Urinary bladder (tissue), 3 donors: ENCODE measurements at regions not wholly inside any gene's neighbourhood (a gene's known extent, or its start where the extent isn't known, plus 50 kb on each side); places are given as distances from the start of the nearest gene placed in this dataset.

Source experiments
- DNase-seq: peaks from one replicate; pipeline ENCODE4 v3.0.0-alpha.2; 2015; ENCODE audit errors: extremely low spot score
- H3K27ac ChIP-seq: one replicate; pipeline ENCODE4 v1.5.1; 2013; ENCODE audit warnings: low read depth, mild to moderate bottlenecking, moderate library complexity
- H3K36me3 ChIP-seq: one replicate; pipeline ENCODE4 v1.6.1; 2013; ENCODE audit warnings: mild to moderate bottlenecking, moderate library complexity; ENCODE audit not compliant: insufficient read depth
- H3K4me1 ChIP-seq: one replicate; pipeline ENCODE4 v1.6.1; 2013; ENCODE audit warnings: mild to moderate bottlenecking, moderate library complexity; ENCODE audit not compliant: insufficient read depth
- H3K4me3 ChIP-seq: one replicate; pipeline ENCODE4 v1.5.1; 2013; ENCODE audit warnings: low read depth, low read length
- WGBS: extraction: QIAGEN DNeasy Blood & Tissue Kit; methylation state at CpG from one replicate; pipeline ENCODE4 v1.1.7; 2013; 5-methylcytosine and 5-hydroxymethylcytosine counted together
- donor health status: healthy with polysubstance abuse.
- donor health status: healthy.

DNA sequence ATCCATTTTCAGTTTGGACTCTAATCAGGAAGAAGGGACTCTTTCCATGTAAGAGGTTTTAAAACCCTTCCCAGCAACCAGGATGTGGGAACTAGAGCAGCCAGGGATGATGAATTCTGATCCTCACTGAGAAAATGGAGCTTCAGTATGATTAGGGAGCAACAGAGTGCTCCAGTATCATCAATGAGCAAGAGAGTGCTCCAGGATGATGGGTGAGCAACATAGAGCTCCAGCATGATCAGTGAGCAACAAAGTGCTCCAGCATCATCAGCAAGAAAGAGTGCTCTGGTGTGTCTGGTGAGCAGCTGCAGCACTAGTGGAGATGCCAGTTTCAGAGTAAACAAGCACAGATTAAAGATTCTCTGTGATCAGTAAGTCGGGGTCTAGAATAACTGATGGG, 106.4 kb upstream of the LPP start:
- no peak overlapping the region for H3K4me3 ChIP-seq
- H3K4me1 ChIP-seq: no peaks in the 10 kb centered on the region
- no peak overlapping the region for H3K27ac ChIP-seq
- WGBS: 49% methylated on average over 1 of the region's 1 CpG
- DNase-seq: no peak
- no peaks in the 10 kb centered on the region for H3K36me3 ChIP-seq

DNA sequence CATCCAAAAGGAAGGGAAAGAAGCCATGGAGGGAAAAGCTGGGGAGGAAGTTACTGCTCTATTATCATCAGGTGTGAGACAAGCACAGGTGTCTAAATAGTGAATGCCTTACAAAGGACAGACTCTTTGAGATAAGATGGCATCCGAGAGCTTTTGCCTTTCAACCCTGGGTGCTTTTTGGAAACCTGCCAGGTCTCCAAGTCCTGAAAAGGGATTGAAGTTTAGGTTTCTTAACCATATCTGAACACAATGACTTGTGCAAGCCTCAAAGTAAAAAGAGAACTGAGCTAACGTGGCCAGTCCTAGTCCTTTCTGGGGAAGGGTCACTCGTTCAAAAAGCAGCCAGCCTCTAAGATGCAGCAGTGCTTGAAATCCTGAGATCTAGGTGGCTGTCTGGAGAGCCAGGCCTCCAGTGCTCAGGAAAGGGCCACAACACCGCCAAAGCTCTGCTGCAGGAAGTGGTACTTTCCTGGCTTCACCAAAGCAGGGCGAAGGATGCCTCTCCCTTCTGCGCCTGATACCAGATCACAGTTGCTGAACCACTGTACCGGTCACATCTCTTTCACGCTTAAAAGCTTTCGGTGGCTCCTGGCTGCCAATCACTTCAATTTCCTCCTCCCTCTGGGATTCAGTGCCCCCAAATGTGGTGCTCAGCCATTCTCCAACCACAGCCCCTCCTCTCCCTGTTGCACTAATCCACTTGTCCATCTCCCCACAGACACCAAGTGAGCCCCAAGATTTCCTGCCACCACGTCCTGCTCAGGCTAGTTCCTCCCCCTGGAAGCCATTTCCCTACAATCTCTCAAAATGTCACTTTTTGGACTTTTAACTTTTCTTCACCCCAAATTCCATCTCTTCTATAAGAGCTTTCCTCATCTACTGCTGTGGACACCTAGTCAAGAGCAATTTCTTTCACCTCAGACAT, 104.1 kb upstream of the LPP start:
- Histone ChIP-seq H3K27ac (no peak overlapping the region), H3K4me3 (no peak overlapping the region), H3K36me3 (no peaks in the 10 kb centered on the region), H3K4me1 (no peaks in the 10 kb centered on the region)
- no peak for DNase-seq
- WGBS: 78% methylated on average over 10 of the region's 10 CpGs

DNA sequence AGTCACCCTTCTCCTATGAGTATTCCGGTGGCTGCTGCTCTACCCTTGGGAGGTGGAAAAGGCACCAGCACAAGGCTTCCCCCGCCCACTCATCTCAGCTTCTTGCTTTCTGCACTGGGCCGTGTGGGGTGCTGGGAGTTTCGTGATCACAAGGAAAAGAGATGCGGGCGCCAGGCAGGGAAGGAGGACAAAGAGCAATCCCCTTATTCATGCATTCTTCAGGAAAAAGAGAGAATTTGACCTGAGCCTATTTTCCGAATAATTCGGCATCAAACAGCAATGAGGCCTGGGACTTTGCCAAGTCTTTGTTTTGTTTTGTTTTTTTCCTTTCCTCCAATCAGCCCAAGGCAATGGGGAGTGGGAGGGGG, 102.2 kb upstream of the LPP start:
- no peak for DNase-seq
- H3K36me3 ChIP-seq: no peaks in the 10 kb centered on the region
- peak overlapping the region; percentile 53 for H3K27ac ChIP-seq
- H3K4me1 ChIP-seq: no peaks in the 10 kb centered on the region
- 36% methylated on average over 8 of the region's 8 CpGs for whole genome bisulfite sequencing
- no peak overlapping the region for H3K4me3 ChIP-seq

DNA sequence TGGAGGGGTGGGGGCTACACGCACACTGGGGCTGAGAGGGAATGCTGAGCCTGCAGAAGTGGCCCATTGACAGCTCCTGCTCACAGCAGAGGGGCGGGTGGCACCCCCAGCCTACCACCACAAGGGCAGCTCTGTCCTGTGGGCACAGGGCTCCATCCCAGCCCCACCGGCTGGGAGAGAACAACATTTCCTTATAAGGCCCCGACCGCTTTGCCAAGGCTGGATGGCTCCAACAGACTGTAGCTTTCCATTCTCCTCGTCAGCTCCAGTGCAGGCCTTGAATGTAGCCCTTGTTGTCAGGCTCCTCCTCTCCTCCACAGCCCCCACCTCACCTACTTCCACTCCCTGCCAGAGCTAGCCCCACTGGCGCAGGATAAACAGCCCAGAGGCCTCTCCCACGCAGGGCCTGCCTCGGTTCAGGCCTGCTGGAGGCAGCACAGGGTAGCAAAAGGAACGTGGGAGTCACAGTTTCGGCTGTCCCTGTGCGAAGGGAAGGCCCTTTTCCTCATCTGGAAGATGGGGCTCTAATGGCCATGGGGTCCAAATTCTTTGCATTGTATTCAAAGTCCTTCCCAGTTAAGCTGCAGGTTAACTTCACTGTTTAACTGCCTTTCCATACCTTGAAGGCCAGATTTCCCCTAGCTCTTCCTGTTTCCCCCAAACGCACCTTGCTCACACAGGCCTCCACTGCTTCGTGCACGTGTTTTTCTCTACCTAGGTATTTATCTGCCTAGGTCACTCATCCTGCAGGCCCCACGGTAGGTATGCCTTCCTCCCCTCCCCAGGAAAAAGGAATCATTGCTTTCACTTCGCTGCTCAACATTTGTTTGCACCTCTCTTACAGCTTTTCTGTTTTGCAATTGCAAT, 101.6 kb upstream of the LPP start:
- DNase-seq: peak; percentile 62
- no peaks in the 10 kb centered on the region for H3K4me1 ChIP-seq

DNA sequence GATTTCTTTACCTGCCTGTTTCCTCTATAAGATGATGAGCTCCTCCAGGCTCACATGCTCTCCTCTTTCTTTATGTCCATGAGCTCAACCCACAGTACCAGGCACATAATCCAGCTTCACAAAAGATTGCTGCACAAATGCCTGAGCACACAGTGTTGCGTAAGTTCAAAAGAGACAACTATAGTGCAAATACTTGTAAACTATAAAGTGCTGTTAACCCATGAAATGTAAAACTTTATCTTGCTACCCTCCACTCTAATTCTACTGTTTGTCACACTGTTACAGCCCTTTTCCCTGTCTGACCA, 101.0 kb upstream of the LPP start:
- 73% methylated on average over 1 of the region's 1 CpG for WGBS
- no peak overlapping the region for H3K27ac ChIP-seq
- no peaks in the 10 kb centered on the region for H3K4me1 ChIP-seq
- no peak overlapping the region for H3K4me3 ChIP-seq
- no peaks in the 10 kb centered on the region for H3K36me3 ChIP-seq
- no peak for DNase-seq

More for the DNA sequence above, 101.6 kb upstream of the LPP start:
- Histone ChIP-seq H3K36me3 (no peaks in the 10 kb centered on the region), H3K4me3 (no peak overlapping the region), H3K27ac (no peak overlapping the region)
- 32% methylated on average over 17 of the region's 17 CpGs for WGBS

DNA sequence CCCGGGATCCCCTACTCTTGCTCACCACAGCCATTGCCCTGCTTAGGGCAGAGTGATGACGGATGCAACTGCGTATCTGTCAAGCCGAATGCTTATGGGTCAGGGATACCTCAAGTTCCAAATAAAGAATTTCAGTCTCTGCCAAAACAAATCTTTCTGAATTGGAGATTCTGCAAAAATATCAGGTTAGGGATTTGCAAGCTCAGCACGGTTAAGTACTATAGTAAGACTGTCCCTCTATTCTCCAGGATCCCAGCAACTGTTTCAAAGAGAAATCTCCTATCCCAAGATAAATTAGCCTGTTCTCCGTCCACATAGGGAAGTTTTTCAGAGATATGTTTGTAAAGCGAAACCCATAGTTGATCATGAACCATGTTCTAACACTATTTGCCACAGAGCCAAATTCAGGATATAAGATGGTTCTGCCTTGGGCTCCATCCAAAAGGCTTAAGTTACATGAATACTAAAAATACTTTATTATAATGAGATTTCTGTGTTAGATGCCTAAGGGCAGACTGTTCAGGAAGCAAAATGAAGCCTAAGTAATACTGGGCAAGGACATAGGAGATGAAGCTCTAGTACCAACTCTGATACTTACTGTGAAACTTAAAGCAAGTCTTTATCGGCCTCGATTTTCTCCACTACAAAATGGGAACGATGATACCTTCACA, 100.1 kb upstream of the LPP start:
- Histone ChIP-seq H3K4me1 (no peaks in the 10 kb centered on the region), H3K4me3 (no peak overlapping the region), H3K36me3 (no peaks in the 10 kb centered on the region), H3K27ac (no peak overlapping the region)
- no peak for DNase-seq
- WGBS: 77% methylated on average over 10 of the region's 10 CpGs

DNA sequence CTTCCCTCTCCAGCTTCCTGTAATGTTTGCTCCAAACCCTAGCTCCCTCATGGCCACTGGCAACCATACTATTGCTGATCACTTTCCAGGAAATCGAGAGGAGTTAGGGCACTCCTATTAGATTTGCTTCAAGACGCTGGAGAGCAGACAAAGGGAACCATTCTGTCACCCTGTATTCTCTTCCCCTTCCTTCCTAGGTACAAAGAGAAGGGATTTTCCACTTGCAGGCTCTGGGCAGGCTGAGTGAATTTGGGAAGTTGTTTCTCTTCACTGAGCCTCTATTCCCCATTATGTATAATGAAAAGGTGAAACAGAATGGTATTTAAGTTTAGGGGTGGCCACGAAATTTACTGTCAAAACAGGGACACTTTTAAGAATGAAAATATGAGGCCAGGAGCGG, 99.4 kb upstream of the LPP start:
- DNase-seq: no peak
- no peak overlapping the region for H3K27ac ChIP-seq
- no peaks in the 10 kb centered on the region for H3K36me3 ChIP-seq
- no peak overlapping the region for H3K4me3 ChIP-seq
- no peaks in the 10 kb centered on the region for H3K4me1 ChIP-seq
- WGBS: 85% methylated on average over 4 of the region's 4 CpGs

DNA sequence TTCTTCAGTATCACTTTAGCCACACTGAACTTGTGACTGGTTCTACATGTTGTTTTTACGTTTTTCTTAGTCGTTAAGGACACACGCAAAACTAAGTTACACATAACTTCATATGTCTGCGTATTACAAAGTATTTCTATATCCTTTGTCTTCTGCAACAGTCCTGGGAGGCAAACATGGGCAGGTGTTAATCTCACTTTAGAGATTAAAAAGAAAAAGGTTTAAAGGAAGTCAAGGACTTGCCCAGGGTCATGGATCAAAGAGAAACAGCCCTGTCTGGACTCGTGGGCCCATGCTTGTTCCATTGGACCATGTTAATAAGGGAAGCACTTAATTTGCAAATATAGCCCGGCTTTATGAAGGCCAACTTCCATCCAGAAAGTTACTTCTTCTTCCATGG, 98.6 kb upstream of the LPP start:
- no peak overlapping the region for H3K27ac ChIP-seq
- no peaks in the 10 kb centered on the region for H3K4me1 ChIP-seq
- WGBS: 91% methylated on average over 6 of the region's 6 CpGs
- no peaks in the 10 kb centered on the region for H3K36me3 ChIP-seq
- no peak for DNase-seq
- H3K4me3 ChIP-seq: no peak overlapping the region

DNA sequence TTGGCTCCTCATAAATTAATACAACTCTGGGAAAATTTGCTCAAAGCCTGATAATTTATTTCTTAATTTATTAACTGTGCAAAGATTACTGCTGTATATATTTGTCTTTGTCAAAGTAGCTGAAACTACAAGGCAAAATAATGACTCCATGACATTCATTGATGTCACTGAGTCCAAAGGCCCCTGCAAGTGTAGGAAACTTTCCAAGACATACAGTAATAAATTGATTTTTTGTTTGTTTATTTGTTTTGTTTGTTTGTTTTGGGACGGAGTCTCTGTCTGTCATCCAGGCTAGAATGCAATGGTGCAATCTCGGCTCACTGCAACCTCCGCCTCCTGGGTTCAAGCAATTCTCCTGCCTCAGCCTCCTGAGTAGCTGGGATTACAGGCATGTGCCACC, 96.8 kb upstream of the LPP start:
- Histone ChIP-seq H3K4me1 (no peaks in the 10 kb centered on the region), H3K27ac (no peak overlapping the region), H3K4me3 (no peak overlapping the region), H3K36me3 (no peaks in the 10 kb centered on the region)
- DNase-seq: no peak
- WGBS: 87% methylated on average over 3 of the region's 3 CpGs

DNA sequence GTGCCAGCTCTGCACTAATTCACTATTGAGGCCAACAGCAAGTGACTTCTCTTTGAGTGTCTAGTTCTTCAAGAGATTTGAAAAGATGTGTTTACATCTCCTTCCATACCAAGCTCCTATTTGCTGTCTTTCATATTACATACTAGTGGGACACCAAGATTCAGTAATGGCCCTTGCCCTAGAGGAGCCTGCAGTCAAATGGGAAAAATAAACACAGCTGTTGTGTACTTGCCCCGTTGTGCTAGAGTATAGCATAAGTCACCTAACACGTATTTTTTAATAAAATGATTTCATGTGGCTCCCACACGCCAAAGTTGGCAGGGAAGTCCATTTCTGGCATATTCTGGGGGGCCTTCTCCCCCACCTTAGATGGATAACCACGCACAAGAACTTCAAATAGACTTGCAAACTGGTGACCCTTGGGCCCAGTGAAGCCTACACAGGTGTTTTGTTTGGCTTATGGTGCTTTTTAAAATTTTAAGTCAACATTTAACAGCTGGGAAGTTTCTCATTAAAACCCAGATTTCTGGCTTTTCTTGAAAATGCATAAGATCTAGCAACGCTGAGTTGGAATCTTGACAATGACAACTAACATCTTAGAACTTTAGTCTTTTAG, 95.3 kb upstream of the LPP start:
- H3K4me1 ChIP-seq: no peaks in the 10 kb centered on the region
- 70% methylated on average over 5 of the region's 5 CpGs for WGBS
- no peak overlapping the region for H3K27ac ChIP-seq
- DNase-seq: no peak
- H3K4me3 ChIP-seq: no peak overlapping the region
- no peaks in the 10 kb centered on the region for H3K36me3 ChIP-seq

DNA sequence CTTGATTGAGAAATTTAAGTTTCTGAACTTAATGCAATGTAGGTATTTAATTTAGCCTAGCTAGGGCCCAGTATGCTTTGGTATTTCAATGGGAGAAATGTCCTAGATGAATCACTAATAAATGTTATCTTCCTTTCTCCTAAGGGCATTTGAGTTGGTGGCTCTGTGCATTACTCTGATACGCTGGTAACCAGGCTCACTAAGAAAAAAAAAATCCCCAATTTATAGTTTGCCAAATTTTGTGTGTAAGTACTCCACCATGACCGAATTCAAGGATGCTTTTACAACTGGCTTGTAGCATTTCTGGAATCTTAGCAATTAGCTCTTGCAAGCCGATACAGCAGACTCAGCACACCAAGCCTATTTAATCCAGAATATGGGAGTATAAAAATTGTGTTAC, 94.6 kb upstream of the LPP start:
- H3K27ac ChIP-seq: no peak overlapping the region
- 86% methylated on average over 3 of the region's 3 CpGs for WGBS

DNA sequence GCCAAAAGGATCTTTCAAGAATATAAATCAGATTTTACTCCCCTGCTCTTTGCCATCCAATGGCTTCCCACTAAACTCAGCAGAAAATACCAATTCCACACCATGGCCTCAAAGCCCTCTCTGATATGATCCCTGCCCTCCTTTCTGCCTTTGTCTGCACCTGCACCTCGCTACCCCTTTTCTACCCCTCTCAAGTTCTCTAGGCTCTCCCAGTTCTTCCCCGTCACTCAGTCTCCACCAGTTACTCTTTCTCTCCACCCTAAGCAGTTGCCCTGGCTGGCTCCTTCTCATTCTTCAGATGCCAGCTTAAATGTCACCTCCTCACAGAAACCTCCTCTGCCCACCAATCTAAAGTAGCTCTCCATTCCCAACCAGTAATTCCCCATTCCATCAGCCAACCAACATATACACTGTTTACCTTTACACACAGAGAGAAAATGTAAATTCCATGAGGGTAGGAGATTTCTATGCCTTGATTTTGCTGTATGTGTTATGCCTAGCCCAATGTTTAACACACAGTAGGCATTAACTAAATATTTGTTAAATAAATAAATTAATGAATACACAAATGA, 93.6 kb upstream of the LPP start:
- H3K27ac ChIP-seq: no peak overlapping the region
- H3K4me1 ChIP-seq: no peaks in the 10 kb centered on the region
- no peaks in the 10 kb centered on the region for H3K36me3 ChIP-seq
- WGBS: 96% methylated on average over 2 of the region's 2 CpGs
- no peak overlapping the region for H3K4me3 ChIP-seq
- no peak for DNase-seq

More for the DNA sequence above, 94.6 kb upstream of the LPP start:
- Histone ChIP-seq H3K4me3 (no peak overlapping the region), H3K36me3 (no peaks in the 10 kb centered on the region), H3K4me1 (no peaks in the 10 kb centered on the region)
- no peak for DNase-seq

DNA sequence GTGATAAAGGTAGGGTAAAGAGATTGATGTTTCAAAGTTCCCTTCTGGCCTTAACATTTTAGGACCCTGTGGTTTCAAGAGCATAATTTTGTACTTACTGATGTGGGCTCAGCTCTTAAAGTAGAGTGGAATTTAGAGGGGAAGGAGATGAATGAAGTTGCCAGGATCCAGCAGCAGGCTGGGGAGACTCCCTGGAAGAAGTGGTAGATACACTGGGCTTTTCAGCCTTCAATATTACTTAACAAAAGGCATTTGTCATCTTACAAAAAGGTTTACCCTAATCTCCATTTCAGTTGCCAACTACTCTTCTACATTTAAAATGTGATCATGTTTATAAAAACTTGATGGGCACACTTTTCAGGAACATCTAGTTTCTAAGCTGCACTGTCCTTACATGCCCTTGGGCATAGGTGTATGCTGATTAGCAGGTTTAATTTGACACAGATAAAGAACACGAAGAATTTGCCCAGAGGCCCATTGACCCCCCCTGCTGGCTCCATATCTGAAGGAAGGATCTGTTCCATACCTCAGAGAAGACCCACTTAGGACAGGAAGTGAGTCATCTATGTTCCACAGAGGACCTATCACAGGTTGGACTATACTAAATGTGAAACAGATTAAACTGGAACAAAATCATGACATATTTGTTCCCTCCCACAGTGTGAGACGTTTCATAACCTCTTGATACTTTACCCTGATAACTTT, 93.0 kb upstream of the LPP start:
- no peaks in the 10 kb centered on the region for H3K4me1 ChIP-seq
- no peak overlapping the region for H3K4me3 ChIP-seq
- WGBS: 51% methylated on average over 2 of the region's 2 CpGs
- H3K36me3 ChIP-seq: no peaks in the 10 kb centered on the region
- H3K27ac ChIP-seq: no peak overlapping the region
- peak; percentile 37 for DNase-seq
